Tibial nerve (tissue), 3 donors: ENCODE measurements at regions not wholly inside any gene's neighbourhood (a gene's known extent, or its start where the extent isn't known, plus 50 kb on each side); places are given as distances from the start of the nearest gene placed in this dataset.

Source experiments
- POLR2A ChIP-seq, 2 donors: fragments of 450-650 bp; IDR thresholded peaks; one replicate each; pipeline ENCODE4 v1.6.1; 2017; ENCODE audit warnings: antibody characterized with exemption in 2 of 2, mild to moderate bottlenecking in 2 of 2, moderate library complexity in 2 of 2
- TF ChIP-seq, protein P1 (sequence below), 5 experiments: fragments of 200-600 bp in 3 of 5; fragments of 450-650 bp in 2 of 5; sonication (generic) in 3 of 5; IDR thresholded peaks; one replicate each; pipeline ENCODE4 v1.5.1; 2016 to 2019; ENCODE audit warnings: antibody characterized with exemption in 5 of 5, mild to moderate bottlenecking in 3 of 5, moderate library complexity in 2 of 5

DNA sequence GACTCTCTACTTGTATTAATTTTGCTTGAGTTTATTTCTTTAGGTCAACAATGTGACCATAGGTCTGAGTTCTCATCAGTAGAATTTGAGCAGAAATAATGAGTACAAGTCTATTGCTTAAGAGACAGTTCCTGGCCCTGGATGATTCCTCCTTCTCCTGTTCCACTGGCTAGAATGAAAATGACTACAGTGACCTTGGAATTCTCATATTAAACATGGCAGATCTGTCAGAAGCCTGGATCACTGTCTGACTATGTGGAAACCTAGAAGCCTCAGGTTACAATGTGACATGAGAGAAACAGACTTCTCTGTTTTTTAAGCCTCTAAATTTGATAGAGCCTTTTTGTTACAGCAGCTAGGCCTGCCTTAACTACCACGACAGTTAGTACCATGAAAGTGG lies 82.9 kb upstream of the MED14 start:
- TF ChIP-seq, protein P1, sequence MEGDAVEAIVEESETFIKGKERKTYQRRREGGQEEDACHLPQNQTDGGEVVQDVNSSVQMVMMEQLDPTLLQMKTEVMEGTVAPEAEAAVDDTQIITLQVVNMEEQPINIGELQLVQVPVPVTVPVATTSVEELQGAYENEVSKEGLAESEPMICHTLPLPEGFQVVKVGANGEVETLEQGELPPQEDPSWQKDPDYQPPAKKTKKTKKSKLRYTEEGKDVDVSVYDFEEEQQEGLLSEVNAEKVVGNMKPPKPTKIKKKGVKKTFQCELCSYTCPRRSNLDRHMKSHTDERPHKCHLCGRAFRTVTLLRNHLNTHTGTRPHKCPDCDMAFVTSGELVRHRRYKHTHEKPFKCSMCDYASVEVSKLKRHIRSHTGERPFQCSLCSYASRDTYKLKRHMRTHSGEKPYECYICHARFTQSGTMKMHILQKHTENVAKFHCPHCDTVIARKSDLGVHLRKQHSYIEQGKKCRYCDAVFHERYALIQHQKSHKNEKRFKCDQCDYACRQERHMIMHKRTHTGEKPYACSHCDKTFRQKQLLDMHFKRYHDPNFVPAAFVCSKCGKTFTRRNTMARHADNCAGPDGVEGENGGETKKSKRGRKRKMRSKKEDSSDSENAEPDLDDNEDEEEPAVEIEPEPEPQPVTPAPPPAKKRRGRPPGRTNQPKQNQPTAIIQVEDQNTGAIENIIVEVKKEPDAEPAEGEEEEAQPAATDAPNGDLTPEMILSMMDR (IDR thresholded peaks at IDR 0.05) = no peak
- no peak for TF ChIP-seq POLR2A (IDR thresholded peaks at IDR 0.05)
